Breast epithelium (tissue), 3 donors: ENCODE measurements at regions not wholly inside any gene's neighbourhood (a gene's known extent, or its start where the extent isn't known, plus 50 kb on each side); places are given as distances from the start of the nearest gene placed in this dataset.

ENCODE experiments used
- CTCF ChIP-seq, 3 donors: fragments of 450-650 bp; IDR thresholded peaks; one replicate each; pipeline ENCODE4 v1.5.1; 2016 to 2017; ENCODE audit warnings: antibody characterized with exemption in 3 of 3, mild to moderate bottlenecking in 3 of 3, moderate library complexity in 3 of 3
- POLR2A ChIP-seq: fragments of 450-650 bp; IDR thresholded peaks from one replicate; pipeline ENCODE4 v1.6.1; 2016; ENCODE audit warnings: antibody characterized with exemption, mild to moderate bottlenecking, moderate library complexity

GRCh38 chr10:100654782-100655325 is 90.5 kb upstream of the PAX2 start:
- TF ChIP-seq CTCF (IDR thresholded peaks at IDR 0.05) (no peak), POLR2A (no peak)
